ENCODE measurements at regions not wholly inside any gene's neighbourhood (a gene's known extent, or its start where the extent isn't known, plus 50 kb on each side); places are given as distances from the start of the nearest gene placed in this dataset.

- no peak for ATAC-seq
- intact Hi-C loops (cut with DNase I) = no loop called here
- no peak for DNase-seq (ENCODE audit: low spot score)
These were observed 868.1 kb downstream of the KCNJ2 start for GRCh38 chr17:71037386-71037785.

- intact Hi-C loops (cut with DNase I) = no loop called here
- DNase-seq (ENCODE audit: low spot score) = no peak
- no peak for ATAC-seq
These were observed 870.1 kb downstream of the KCNJ2 start for GRCh38 chr17:71039391-71039790.

- ATAC-seq (no peak), DNase-seq (ENCODE audit: low spot score) (no peak)
- intact Hi-C loops (cut with DNase I) = no loop called here
These were observed 883.6 kb downstream of the KCNJ2 start for GRCh38 chr17:71052971-71053370.

- DNase-seq (ENCODE audit: low spot score) (no peak), ATAC-seq (no peak)
- intact Hi-C loops (cut with DNase I) = no loop called here
These were observed 885.8 kb downstream of the KCNJ2 start for GRCh38 chr17:71055128-71055527.

GRCh38 chr17:71057448-71057847 lies 888.1 kb downstream of the KCNJ2 start:
- intact Hi-C loops (cut with DNase I) = no loop called here
- ATAC-seq = no peak
- no peak for DNase-seq (ENCODE audit: low spot score)

- ATAC-seq (no peak), DNase-seq (ENCODE audit: low spot score) (no peak)
- intact Hi-C loops (cut with DNase I) = no loop called here
These were observed 888.6 kb downstream of the KCNJ2 start for GRCh38 chr17:71057938-71058337.

GRCh38 chr17:71063127-71063526 lies 893.8 kb downstream of the KCNJ2 start:
- DNase-seq (ENCODE audit: low spot score) (no peak), ATAC-seq (no peak)
- intact Hi-C loops (cut with DNase I) = no loop called here

GRCh38 chr17:71063559-71063958 lies 894.2 kb downstream of the KCNJ2 start:
- intact Hi-C loops (cut with DNase I) = no loop called here
- ATAC-seq (no peak), DNase-seq (ENCODE audit: low spot score) (no peak)

- no peak for ATAC-seq
These were observed 898.5 kb downstream of the KCNJ2 start for GRCh38 chr17:71067669-71068407.

GRCh38 chr17:71068408-71068750 lies 899.0 kb downstream of the KCNJ2 start:
- intact Hi-C loops (cut with DNase I) = no loop called here
- no peak for ATAC-seq

More at GRCh38 chr17:71067669-71068407, 898.5 kb downstream of the KCNJ2 start:
- intact Hi-C loops (cut with DNase I) = no loop called here
- no peak for DNase-seq (ENCODE audit: low spot score)

GRCh38 chr17:71071041-71071440 lies 901.7 kb downstream of the KCNJ2 start:
- intact Hi-C loops (cut with DNase I) = no loop called here
- ATAC-seq = no peak
- no peak for DNase-seq (ENCODE audit: low spot score)

More at GRCh38 chr17:71068408-71068750, 899.0 kb downstream of the KCNJ2 start:
- no peak for DNase-seq (ENCODE audit: low spot score)

GRCh38 chr17:71071837-71072236 lies 902.5 kb downstream of the KCNJ2 start:
- ATAC-seq = no peak
- intact Hi-C loops (cut with DNase I) = no loop called here

GRCh38 chr17:71080937-71081336 lies 911.6 kb downstream of the KCNJ2 start:
- intact Hi-C loops (cut with DNase I) = no loop called here
- ATAC-seq = no peak
- no peak for DNase-seq (ENCODE audit: low spot score)

More at GRCh38 chr17:71071837-71072236, 902.5 kb downstream of the KCNJ2 start:
- no peak for DNase-seq (ENCODE audit: low spot score)

- DNase-seq (ENCODE audit: low spot score) (no peak), ATAC-seq (no peak)
- intact Hi-C loops (cut with DNase I) = no loop called here
These were observed 912.3 kb downstream of the KCNJ2 start for GRCh38 chr17:71081666-71082065.

GRCh38 chr17:71084219-71084618 lies 914.9 kb downstream of the KCNJ2 start:
- DNase-seq (ENCODE audit: low spot score) = no peak
- intact Hi-C loops (cut with DNase I) = no loop called here
- no peak for ATAC-seq

- DNase-seq (ENCODE audit: low spot score) (no peak), ATAC-seq (no peak)
These were observed 915.5 kb downstream of the KCNJ2 start for GRCh38 chr17:71084838-71085237.

GRCh38 chr17:71085238-71086033 lies 916.1 kb downstream of the KCNJ2 start:
- no peak for ATAC-seq
- DNase-seq (ENCODE audit: low spot score) = no peak
- intact Hi-C loops (cut with DNase I) = no loop called here

More at GRCh38 chr17:71084838-71085237, 915.5 kb downstream of the KCNJ2 start:
- intact Hi-C loops (cut with DNase I) = no loop called here

GRCh38 chr17:71089431-71089830 lies 920.1 kb downstream of the KCNJ2 start:
- intact Hi-C loops (cut with DNase I) = no loop called here
- no peak for DNase-seq (ENCODE audit: low spot score)
- ATAC-seq = no peak

GRCh38 chr17:71098071-71098470 lies 928.7 kb downstream of the KCNJ2 start:
- no peak for DNase-seq (ENCODE audit: low spot score)
- intact Hi-C loops (cut with DNase I) = no loop called here

GRCh38 chr17:71099003-71099714 lies 929.8 kb downstream of the KCNJ2 start:
- DNase-seq (ENCODE audit: low spot score) = no peak
- ATAC-seq = no peak
- intact Hi-C loops (cut with DNase I) = no loop called here

More at GRCh38 chr17:71098071-71098470, 928.7 kb downstream of the KCNJ2 start:
- no peak for ATAC-seq

All from sciatic nerve (tissue), 2 donors.